Fibroblast of skin of left quadriceps (primary cell): ENCODE measurements at regions not wholly inside any gene's neighbourhood (a gene's known extent, or its start where the extent isn't known, plus 50 kb on each side); places are given as distances from the start of the nearest gene placed in this dataset.
"Not testable (repeated sequence)": the region's sequence is repeated elsewhere in the genome, so short reads cannot be mapped to it uniquely, and the experiment has no call there.

Experiments
- DNase-seq, 2 experiments: peaks; one replicate each; pipeline ENCODE4 v3.0.0-alpha.2; 2013; ENCODE audit warnings: low read depth in 2 of 2

DNA sequence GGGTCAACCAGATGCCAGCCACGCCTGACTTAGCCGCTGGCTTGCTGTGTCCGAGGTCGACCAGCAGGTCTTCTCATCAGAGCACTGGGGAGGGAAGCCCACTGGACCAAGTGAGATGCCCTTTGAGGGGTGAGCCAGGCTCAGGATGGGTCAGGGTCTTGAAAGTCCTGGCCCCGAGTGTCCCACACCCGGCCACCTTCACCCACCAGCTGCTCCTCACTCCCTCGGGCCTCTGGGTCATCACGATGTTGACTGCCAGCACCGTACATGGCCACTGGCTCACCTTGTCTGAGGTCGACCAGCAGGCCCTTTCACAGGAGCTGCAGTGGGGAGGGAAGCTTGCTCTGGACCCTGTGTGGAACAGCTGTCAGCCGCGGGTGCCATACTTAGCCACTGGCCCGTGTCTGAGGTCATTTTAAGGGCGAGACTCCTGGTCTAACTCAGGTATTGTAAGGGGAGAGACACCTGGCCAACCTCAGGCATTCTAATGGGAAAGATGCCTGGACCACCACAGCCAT is 1361.3 kb downstream of the UQCRFS1 start:
- no peak for DNase-seq

DNA sequence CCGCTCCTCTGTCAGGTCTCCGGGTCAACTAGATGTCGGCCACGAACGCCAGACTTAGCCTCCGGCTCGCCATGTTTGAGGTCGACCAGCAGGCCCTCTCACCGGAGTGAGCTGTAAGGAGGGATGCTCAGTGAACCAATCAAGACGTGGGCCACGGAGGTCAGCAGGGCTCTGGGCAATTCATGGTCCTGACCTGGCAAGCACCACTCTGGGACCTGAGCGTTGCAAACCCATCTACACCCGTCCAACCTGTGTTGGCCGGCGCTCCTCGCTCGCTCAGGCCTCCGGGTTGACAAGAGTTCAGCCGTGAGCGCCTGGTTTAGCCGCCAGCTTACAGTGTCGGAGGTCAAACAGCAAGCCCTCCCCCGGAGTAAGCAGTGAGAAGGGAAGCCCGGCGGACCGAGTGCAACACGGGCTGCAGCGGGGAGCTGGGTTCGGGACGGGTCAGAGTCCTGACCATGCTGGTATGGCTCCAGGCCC is 1361.9 kb downstream of the UQCRFS1 start:
- DNase-seq: no peak

DNA sequence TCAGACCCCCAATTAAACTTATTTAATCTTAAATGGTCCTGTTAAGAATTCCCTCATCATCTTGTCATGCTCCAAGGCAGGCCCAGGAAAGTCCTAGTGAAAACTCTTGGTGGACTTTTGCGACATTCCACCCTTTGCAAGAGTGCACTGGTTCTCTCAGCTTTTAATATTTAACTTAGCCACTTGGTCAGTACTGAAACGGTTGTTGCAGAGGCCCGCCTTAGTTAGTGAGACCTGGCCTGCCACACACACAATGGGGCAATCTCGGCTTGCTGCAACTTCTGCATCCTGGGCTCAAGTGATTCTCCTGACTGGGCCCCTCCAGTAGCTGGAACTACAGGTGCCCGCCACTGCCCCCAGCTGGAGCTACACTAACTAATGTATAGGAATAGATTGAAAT is 1366.0 kb downstream of the UQCRFS1 start:
- no peak for DNase-seq

DNA sequence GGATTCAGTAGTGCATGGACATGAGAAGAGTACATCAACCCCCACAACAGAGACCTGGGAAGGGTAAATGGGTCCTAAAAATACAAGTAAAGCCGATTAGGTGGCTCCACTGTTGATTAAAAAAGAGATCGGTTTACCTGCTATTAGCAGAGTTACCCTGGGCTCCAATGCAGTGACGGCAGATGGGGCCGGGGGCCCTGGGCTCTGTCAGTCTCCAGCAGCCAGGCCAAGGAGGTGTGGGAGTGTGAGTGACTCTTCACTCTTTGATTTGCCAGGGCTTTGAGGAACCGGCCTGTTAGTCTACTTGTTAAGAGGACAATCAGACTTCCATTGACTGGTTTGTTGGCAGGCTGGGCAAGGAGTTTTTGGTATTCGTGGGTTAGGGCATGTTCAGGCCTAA is 1368.7 kb downstream of the UQCRFS1 start:
- DNase-seq: no peak

DNA sequence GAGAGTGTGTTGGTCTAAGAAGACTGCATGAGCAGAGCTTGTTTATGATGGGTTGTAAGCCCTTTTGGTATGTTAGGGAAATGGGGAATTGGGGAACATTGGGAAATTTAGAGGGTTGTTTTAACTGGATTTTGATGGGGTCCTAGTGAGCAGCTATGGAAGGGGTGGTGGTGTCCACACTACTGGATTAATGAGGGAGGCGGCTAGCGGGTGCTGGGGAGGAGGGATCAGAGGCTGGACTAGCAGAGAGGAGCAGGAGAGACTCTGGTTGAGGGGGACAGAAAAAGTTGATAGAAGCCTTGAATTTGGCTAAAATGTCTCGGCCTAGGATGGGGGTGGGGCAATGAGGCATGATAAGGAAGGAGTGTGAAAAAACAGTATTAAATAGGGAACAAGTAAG is 1369.1 kb downstream of the UQCRFS1 start:
- no peak for DNase-seq

DNA sequence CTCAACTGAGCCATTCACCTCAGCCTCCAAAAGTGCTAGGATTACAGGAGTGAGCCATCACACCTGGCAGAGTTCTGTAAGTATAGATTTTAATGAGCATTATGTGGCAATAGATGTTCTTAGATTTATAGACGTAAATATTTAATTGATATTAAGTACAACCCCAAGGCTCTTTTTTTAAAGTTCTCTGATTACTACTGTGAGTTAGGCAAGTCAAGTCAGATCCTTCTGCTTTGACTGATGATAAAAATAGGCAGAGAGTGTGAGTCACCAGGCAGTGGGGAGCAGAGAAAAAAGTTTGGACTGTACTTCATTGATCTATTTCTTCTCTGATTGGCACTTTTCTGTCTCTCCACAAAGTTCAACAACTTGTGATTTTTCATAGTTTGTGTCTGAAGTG is 1379.9 kb downstream of the UQCRFS1 start:
- no peak for DNase-seq

DNA sequence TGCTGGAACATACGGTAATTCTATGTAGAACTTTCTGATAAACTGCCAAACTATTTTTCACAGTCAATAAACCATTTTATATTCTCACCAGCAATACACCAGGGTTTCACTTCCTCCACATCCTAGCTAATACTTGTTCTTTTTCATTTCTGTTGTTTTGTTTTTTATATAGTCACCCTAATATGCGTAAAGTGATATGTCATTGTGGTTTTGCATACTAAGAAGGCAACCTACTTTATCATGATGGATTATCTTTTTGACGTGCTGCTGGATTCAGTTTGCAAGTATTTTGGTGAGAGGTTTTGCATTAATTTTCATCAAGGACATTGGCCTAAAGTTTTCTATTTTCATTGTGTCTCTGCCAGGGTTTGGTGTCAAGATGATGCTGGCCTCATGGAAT is 1384.1 kb downstream of the UQCRFS1 start:
- no peak for DNase-seq

DNA sequence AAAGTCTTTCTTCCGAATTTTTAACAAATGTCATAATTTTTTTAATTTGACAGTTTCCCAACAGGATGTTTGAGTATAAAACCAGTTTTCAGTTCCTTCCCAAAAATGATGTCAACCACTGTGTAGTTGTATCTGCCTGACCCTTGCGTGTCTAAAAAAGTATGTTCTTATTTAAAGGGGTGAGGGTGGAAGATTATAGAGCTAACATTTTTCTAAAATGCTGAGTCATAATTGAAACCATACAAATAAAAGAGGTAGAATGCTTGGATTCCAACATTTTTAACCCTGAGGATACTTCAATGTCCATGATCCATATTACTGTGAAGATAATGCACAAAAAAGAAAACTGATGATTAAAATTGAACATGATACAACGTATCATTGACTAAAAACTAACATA is 1388.8 kb downstream of the UQCRFS1 start:
- no peak for DNase-seq

DNA sequence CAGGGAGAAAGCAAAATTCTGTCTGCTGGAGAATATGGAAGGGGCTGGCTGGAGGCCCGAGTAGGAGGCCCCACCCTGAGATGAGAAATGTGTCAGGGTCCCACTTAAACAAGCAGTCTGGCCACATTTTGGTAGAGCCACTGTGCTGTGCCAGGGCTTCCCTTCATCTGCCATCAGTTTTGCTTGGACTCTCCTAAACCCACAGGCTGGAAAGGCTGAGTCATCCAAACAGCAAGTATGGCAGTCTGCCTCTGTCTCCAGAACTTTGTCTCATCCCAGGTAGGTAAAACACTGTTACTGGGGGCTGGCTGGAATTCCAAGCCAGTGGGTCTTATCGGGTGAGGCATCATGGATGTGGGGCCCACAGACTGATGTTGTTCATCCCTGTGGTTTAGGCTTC is 1390.6 kb downstream of the UQCRFS1 start:
- DNase-seq: no peak

DNA sequence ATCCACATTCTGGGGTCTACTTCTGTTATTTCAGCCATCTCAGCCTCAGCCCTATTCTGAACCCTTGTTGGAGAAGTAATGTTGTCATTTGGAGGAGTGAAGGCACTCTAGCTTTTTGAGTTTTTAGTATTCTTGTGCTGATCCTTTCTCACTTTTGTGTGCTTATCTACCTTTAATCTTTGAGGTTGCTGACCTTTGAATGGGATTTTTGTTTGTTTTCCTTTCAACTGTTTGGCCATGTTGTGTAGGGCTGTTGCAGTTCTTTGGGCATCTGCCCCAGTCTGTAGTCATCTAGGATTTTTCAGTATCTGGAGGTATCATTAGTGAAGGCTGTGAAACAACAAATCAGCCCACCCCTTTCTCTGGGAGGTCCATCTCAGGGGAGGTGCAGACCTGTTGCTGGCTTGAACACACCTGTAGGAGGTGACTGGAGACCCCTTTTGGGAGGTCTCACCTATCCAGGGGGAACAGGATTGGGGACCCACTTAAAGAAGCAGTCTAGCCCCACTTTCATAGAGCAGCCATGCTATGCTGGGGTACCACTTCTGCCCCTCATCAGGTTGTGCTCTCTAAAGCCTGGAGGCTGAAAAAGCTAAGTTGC is 1391.4 kb downstream of the UQCRFS1 start:
- DNase-seq: no peak

DNA sequence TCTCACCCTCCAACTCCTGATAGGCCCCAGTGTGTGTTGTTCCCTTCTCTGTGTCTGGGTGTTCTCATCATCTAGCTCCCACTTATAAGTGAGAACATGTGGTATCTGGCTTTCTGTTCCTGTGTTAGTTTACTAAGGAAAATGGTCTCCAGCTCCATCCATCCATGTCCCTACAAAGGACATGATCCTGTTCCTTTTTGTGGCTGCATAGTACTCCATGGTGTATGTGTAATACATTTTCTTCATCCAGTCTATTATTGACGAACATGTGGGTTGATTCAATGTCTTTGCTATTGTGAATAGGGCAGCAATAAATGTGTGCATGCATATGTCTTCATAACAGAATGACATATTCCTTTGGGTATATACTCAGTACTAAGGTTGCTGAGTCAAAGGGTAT is 1397.0 kb downstream of the UQCRFS1 start:
- no peak for DNase-seq

DNA sequence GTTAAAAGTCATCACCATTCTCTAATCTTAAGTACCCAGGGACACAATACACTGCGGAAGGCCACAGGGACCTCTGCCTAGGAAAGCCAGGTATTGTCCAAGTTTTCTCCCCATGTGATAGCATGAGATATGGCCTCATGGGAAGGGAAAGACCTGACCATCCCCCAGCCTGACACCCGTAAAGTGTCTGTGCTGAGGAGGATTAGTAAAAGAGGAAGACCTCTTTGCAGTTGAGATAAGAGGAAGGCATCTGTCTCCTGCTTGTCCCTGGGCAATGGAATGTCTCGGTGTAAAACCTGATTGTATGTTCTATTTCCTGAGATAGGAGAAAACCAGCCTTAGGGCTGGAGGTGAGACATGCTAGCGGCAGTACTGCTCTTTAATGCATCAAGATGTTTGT is 1398.1 kb downstream of the UQCRFS1 start:
- not testable (repeated sequence) for DNase-seq

DNA sequence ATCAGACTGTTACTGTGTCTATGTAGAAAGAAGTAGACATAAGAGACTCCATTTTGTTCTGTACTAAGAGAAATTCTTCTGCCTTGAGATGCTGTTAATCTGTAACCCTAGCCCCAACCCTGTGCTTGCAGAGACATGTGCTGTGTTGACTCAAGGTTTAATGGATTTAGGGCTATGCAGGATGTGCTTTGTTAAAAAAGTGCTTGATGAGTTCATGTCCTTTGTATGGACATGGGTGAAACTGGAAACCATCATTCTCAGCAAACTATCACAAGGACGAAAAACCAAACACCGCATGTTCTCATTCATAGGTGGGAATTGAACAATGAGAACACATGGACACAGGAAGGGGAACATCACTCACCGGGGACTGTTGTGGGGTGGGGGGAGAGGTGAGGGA is 1398.7 kb downstream of the UQCRFS1 start:
- DNase-seq: not testable (repeated sequence)

DNA sequence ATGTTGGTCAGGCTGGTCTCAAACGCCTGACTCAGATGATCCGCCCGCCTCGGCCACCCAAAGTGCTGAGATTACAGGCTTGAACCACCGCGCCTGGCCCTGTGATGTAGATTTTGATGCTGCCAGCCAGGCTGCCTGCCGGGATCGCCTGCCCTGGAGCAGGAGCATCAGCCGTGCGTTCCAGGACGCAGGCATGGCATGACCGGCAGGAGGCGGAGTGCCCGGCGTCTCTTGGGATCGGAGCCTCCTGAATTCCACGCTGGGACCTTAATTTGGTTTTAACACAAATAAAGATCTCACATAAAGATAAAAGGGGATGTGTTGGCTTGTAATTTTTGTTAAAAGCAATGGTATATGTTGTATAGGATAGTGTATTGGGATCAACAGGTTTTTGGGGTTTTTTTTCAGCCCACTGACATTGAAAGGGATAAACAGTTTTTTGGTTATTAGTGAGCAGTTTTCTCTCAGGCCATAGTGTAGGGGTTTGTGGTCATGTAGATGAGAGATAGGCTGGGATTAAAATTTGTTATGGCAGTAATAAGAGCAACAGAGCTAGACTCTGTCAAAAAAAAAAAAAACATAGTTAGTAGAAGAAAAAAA is 1406.4 kb downstream of the UQCRFS1 start:
- no peak for DNase-seq

DNA sequence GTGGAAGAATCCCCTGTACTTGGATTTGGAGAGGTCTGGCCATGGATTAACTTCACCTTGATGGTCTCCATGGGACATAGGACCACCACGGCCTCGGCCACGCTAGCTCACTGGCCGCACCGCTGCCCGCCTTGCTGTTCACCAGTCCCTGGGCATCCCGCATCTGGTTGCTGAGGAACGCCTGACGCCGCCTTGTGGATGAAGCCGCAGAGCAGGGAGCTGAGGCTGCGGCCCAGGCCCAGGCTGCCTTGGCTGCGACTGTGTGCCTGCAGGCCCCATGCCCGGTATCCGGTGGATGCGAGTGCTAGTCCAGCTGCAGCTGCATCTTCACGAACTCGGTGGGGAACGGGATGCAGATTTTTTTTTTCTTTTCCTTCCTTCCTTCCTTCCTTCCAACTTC is 1407.1 kb downstream of the UQCRFS1 start:
- DNase-seq: no peak

DNA sequence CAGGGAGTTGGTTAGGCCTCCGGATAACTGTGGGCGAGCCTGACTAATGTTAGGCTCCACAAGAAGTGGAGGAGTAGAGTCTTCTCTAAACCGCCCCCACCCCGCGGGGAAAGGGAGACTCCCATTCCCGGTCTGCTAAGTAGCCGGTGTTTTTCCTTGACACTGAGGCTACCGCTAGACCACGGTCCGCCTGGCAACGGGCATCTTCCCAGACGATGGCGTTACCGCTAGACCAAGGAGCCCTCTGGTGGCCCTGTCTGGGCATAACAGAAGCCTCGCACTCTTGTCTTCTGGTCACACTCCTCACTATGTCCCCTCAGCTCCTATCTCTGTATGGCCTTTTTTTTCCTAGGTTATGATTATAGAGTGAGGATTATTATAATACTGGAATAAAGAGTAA is 1410.7 kb downstream of the UQCRFS1 start:
- DNase-seq: not testable (repeated sequence)

DNA sequence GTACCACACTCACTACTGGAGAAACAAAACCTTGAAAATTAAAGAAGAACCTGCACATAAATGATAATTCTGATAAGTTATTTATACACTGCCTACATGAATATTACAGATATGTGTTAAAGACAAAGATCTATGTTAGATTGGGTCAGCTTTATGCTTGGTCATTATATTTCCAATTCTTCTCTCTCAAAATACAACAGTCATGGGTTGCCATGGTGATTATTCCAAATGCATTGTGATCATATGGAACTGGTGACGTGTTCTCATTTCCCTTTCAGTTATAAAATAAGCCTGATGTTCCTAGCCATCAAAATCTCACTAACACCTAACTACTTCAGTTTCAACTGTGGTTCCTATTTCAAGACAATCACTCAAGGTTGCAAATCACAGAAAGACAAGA is 1416.4 kb downstream of the UQCRFS1 start:
- DNase-seq: no peak

DNA sequence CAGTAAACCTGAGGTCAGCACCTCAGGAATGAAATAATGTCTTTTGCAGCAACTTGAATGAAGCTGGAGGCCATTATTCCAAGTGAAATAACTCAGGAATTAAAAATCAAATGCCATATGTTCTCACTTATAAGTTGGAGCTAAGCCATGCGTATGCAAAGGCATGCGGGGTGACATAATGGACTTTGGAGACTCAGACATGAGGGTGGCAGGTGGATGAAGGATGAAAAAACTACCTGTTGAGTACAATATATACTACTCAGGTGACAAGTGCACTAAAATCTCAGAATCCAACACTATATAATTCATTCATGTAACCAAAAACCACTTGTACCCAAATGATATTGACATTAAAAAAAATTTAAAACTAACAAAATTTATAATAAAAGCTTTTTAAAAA is 1416.9 kb downstream of the UQCRFS1 start:
- DNase-seq: no peak

DNA sequence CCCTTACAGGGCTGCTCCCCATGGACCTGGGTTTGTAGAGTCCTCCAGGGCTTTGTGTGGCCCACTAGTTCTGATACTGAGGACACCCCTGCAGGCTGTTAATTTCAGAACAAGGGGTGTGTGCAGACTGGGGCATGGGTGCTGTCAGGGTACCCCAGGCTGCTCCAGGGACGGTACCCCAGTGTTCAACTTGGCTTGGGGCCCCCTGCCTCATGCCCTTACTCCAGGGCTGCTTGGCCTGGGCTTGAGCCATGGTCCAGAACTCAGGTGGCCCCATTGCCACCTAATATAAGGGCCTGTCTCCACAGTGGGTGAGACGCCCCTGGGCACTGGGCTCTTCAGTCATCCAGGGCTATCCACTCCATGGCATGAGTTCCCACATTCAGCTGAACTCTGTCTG is 1417.6 kb downstream of the UQCRFS1 start:
- no peak for DNase-seq

DNA sequence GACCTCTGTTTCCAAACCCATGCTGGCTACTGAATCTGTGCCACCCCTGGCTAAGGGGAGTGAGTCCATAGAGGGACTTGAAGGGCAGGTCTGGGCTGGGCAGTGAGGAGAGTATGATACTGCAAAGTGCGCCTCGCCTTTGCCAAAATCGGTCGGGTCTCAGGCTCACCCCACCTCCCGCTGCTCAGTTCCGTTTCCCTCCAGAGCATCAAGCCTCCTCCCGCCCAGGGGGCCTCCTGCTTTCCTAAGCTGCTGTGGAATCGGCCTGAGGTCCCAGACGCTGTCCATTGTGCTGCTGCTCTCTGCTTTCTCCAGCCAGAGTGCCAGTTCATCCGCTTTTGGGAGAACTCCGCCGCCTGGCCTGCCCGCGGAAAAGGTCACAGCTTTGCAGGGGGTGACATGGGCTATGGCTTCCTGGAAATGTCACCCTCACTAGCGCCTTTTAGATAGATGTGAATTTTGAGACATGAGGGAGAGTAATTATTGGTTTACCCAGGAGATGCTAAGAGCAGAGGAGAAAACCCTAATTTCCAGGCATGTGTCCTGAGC is 1418.4 kb downstream of the UQCRFS1 start:
- no peak for DNase-seq

DNA sequence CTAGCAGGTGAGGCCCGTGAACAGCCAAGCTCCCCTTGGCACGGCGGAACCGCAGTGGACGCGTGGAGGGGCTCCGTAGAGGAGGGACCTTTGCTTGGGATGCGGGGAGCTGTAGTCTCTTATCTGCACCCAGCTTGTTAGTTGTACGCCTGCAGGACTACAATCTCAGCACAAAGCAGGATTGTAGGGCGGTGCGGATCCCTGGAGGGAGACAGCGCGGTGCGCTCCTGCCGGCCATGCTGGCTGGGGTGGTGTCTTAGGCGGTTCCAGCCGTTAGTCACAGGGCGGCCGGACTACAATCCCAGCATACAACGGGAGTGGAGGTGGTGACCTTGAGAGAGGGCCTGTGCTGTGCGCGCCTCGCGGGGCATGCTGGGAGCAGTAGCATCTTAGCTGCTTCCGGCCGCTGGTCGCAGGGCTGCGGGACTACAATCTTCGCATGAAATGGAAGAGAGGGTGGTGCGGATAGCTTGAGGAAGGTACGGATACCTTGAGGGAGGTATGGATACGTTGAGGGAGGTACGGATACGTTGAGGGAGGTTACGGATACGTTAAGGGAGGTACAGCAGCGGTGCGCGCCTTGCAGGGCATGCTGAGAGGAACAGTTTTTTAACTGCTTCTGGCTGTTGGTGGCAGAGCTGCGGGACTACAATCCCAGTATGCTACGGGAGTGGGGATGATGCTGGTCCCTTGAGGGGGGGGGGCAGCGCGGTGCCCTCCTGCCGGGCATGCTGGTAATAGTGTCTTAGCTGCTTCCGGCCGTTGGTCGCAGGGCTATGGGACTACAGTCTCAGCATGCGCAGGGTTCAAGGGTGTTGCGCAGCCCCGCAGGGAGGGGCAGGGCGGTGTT is 1419.1 kb downstream of the UQCRFS1 start:
- peak; percentile 73 to 76 for DNase-seq

DNA sequence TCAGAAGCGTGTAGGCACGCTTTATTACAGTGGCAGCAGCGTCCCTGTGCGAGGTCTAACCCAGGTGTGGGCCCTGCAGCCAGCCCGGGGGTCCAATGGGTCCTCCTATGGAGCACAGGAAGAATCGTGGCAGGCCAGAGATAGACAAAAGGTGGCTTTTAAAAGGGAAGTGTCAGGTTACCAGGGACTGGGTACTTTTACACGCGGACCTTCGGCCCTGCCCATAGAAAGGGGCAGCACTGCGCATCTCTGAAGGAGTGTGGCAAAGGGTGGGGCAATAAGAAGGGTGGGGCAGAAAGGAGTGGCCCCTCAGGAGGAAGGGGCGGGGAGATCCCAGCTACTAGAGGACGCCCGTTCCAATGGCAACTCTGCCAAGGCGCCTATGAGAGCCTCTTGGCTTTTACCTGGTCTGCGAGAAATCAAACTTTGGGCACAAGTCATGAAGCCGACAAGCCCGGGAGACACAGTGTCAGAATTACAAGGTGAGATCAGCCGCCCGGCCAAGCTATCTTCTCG is 1419.8 kb downstream of the UQCRFS1 start:
- peak; percentile 8 to 29 for DNase-seq
